ENCODE measurements at regions not wholly inside any gene's neighbourhood (a gene's known extent, or its start where the extent isn't known, plus 50 kb on each side); places are given as distances from the start of the nearest gene placed in this dataset.
"Not testable (repeated sequence)": the region's sequence is repeated elsewhere in the genome, so short reads cannot be mapped to it uniquely, and the experiment has no call there.

- not testable (repeated sequence) for TF ChIP-seq POLR2A (IDR thresholded peaks at IDR 0.05)
- TF ChIP-seq, protein P1, sequence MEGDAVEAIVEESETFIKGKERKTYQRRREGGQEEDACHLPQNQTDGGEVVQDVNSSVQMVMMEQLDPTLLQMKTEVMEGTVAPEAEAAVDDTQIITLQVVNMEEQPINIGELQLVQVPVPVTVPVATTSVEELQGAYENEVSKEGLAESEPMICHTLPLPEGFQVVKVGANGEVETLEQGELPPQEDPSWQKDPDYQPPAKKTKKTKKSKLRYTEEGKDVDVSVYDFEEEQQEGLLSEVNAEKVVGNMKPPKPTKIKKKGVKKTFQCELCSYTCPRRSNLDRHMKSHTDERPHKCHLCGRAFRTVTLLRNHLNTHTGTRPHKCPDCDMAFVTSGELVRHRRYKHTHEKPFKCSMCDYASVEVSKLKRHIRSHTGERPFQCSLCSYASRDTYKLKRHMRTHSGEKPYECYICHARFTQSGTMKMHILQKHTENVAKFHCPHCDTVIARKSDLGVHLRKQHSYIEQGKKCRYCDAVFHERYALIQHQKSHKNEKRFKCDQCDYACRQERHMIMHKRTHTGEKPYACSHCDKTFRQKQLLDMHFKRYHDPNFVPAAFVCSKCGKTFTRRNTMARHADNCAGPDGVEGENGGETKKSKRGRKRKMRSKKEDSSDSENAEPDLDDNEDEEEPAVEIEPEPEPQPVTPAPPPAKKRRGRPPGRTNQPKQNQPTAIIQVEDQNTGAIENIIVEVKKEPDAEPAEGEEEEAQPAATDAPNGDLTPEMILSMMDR (IDR thresholded peaks at IDR 0.05 in 4 of 5, conservative IDR thresholded peaks at IDR 0.05 in 1 of 5), result not testable (repeated sequence)
These were observed 365.2 kb downstream of the BCL2L11 start for GRCh38 chr2:111485895-111486294.
